Stimulated activated CD4-positive, alpha-beta T cell treated with anti-CD3 and anti-CD28 coated beads, TNF-alpha, amount 100 ng/mL, for 48 hours (primary cell): ENCODE measurements at regions not wholly inside any gene's neighbourhood (a gene's known extent, or its start where the extent isn't known, plus 50 kb on each side); places are given as distances from the start of the nearest gene placed in this dataset.

Source experiments
- DNase-seq, 3 donors: peaks; one replicate each; pipeline ENCODE4 v3.0.0-alpha.2; 2020; ENCODE audit warnings: low read depth in 3 of 3

- DNase-seq = no peak
Observed at GRCh38 chr2:196356332-196356731, 185.0 kb upstream of the STK17B start.

- DNase-seq = no peak
Observed at GRCh38 chr2:196360650-196361049, 189.3 kb upstream of the STK17B start.

- no peak for DNase-seq
Observed at GRCh38 chr2:196361606-196362326, 190.4 kb upstream of the STK17B start.

DNA sequence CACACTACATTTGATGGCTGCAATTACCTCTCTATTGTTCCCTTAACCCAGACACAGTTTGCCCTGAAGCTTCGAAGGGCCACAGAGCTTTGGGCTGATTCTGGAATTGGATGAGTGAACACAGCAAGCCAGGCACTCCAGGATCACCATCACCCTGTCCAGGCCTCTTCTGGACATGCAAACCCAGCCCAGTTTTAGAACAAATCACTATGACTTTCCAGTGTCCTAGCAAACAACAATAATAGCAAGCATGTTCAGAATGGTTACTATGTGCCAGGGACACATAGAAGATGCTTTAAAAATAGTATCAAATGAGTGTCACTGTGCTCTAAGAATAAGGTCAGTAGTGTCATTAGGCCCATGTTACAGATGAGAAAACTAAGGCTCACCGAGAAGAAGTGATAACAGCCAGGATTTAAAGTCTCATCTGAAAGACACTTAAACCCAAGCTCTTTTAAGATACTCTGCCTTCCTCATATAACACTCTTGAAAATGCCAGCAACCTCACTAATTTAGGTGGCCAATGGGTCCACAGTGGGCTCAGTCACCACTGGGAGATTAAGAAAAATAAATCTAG lies 191.7 kb upstream of the STK17B start:
- DNase-seq = no peak

DNA sequence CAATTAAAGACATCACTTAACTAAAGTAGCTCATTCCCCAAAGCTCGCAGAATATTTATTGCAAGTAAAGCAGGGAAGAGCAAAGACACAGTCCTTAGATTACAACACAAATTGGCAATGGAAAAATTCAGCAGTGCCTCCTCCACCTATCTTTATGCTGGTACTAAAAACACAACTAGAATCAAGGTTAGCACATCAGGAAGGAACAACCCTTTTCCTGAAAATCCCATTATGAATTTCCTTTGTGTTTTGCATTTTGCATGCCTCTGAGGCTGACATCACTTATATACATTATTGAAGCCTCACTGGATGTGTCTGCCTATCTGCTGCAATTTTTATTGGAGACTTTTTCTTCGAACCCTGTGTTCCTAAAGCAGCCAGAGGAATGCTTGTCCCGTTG lies 193.8 kb upstream of the STK17B start:
- no peak for DNase-seq

DNA sequence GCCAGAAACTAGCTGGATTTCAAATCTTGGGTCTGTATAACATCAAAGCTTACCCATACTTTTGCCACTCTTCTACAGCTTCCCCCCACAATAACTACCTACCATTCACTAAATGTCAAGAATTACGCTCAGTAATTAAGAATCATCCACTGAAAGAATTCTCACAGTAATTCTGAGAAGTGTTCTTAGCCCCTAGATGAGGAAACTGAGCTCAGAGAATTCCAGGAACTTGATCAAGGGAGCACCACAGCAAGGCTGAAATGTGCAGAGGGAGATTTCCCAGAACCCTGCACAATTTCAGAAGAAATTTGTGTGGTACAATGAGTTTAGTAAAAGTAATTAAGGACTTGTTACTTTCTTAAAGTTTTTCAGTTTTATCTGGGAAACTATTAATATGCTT lies 194.5 kb upstream of the STK17B start:
- DNase-seq = no peak

- DNase-seq = no peak
Observed at GRCh38 chr2:196367633-196368032, 196.3 kb upstream of the STK17B start.

DNA sequence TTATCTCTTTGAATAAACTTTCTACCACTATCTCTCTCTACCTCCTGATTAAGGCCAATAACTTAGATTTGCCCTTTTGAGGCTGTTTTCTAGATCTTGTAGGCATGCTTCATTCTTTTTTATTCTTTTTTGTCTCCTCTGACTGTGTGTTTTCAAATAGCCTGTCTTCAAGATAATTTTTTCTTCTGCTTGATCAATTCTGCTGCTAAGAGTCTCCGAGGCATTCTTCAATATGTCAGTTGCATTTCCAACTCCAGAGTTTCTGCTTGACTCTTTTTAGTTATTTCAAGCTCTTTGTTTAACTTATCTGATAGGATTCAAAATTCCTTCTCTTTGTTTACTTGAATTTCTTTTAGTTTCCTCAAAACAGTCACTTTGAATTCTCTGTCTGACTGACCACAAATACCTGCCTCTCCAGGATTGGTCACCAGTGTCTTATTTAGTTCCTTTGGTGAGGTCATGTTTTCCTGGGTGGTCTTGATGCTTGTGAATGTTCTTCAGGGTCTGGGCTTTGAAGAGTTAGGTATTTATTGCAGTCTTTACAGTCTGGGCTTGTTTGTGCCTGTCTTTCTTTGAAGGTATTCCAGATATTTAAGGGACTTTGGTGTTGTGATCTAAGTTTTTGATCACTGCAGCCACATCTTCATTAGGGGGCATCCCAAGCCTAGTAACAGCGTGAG lies 197.3 kb upstream of the STK17B start:
- no peak for DNase-seq

DNA sequence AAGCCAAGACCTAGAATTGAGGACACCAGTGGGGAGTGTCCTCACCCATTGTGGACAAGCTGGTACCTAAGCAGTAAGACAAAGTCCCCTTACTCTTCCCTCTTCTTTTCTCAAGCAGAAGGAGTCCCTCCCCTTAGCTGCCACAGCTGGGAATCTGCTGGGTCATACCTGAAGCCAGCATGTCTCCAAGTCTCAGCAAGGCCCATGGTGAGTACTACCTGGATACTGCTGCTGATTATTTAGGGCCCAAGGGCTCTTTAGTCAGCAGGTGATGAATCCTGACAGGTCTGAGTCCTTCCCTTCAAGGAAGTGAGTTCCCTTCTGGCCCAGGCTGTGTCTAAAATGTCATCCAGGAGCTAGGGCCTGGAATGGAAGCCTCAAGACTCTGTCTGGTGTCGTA lies 198.6 kb upstream of the STK17B start:
- DNase-seq = no peak

DNA sequence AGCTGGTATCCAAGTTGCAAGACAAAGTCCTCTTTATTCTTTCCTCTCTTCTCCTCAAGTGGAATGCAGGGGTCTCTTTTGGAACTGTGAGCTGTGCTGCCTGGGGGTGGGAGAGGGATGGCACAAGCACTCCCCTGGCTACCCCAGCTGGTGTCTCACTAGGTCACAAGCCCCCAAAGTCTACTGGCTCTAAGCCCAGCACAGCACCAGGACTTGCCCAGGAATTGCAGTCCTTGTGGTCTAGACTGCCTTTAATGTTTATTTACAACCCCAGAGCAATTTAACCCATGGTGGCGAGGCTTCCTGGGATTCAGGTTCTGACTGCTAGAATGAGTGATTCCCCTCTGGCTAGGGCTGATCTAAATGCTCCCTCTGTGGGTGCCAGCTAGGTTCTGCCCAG lies 199.0 kb upstream of the STK17B start:
- DNase-seq = no peak

- no peak for DNase-seq
Observed at GRCh38 chr2:196372276-196372809, 201.0 kb upstream of the STK17B start.

- DNase-seq = no peak
Observed at GRCh38 chr2:196372811-196373664, 201.7 kb upstream of the STK17B start.

DNA sequence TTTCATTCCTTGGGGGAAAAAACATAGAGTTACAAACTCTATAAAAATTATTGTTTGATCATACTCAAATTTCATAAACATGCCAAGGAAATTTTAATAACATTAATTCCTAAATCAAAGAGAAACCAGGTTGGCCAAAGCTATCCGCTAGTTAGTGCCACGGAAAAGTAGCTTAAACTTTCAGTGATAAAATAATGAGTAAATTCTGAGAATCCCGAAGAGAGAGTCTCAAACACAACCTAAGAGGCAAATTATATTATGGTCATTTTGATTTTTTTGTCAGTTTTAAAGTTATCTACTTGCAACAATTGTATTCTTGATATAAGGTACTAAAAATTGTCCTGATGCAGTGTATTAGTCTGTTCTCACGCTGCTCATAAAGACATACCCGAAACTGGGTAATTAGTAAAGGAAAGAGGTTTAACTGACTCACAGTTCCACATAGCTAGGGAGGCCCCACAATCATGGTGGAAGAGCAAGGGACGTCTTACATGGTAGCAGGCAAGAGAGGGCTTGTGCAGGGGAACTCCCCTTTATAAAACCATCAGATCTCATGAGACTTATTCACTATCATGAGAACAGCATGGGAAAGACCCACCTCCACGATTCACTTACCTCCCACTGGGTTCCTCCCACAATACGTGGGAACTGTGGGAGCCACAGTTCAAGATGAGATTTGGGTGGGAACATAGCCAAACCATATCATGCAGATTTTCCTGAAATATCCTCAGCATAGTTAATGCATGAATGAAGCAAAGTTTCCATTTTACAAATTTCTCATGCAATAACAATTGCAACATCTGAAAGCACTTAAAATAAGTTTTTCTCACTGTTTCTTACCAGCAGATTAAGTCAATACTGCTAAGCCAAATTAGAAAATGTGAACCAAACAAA lies 205.9 kb upstream of the STK17B start:
- DNase-seq = peak; percentile 20 to 51 (median 21)

DNA sequence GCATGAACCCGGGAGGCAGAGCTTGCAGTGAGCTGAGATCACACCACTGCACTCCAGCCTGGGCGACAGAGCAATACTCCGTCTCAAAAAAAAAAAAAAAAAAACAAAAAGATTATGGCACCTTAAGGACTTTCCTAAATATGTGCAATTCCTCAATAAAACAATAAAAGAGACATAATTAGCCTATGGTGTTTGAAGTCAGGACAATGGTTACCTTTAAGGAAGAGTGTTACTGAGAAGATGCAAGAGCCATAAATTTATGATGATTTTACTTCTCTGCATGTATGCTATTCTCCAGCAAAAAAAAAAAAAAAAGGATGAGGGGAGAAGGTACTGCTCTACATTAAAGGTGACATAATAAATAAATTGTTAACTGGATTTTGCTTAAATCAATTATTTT lies 208.2 kb upstream of the STK17B start:
- DNase-seq = no peak

DNA sequence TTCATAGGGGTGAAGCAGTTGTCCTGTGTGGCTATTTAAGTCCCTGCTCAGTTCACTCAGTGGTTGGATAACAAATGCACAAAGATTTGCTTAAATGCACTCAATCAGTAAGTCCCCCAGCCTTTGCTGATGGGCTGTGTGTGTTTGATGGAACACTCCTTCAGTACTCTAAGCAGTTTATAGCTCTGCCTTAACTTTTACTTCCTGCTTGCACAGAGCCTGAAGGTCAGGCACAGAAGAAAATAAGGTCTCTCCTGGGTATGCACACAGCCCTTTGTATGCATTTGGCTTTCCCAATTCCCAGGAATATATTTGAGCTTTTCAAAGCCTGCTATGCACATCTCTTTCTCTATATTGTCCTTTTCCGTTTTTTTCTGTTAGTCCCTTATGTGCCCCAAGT lies 208.7 kb upstream of the STK17B start:
- no peak for DNase-seq

DNA sequence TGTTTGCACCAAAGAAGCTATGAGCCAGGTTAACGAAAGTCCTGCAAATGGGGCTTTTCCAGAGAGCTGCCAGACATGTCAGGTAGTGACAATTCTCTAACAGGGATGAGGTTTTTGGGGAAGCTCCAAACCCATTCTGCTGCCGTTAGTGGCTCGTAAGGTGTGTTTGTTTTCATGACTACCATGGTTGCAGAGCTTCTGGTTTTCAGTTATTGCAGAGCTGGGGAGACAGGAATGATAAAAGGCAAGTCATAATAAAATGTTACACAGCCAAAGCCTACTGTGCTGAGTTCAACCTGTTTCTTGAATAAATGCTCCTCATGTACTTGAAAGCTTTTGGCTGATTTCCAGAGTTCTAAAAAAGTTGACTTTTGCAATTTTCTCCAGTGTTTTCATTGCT lies 209.2 kb upstream of the STK17B start:
- no peak for DNase-seq

DNA sequence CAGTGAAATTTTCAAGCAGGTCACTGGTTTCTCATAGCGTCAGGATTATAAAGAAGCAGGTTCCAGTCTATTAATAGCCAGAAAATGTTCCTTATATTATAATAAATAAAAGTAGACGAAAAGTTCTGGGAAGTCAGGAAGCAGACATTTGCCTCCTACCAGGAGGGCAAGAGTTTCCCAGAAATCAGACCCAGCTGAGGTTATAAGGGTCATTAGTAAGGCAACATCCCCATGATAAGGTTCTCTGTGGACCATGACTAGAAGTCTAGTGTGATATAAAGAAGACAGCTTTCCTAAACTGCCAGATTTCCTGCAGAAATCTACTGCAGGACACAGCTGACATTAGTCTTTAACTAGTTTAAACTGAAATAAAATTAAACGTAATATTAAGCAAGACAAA lies 210.1 kb upstream of the STK17B start:
- no peak for DNase-seq

- no peak for DNase-seq
Observed at GRCh38 chr2:196383799-196384198, 212.4 kb upstream of the STK17B start.

GRCh38 chr2:196384729-196385128 lies 213.4 kb upstream of the STK17B start:
- DNase-seq = no peak

GRCh38 chr2:196389670-196390069 lies 218.3 kb upstream of the STK17B start:
- DNase-seq = no peak
